ENCODE measurements at regions not wholly inside any gene's neighbourhood (a gene's known extent, or its start where the extent isn't known, plus 50 kb on each side); places are given as distances from the start of the nearest gene placed in this dataset.

GRCh38 chr3:30141927-30142326 is 464.5 kb upstream of the TGFBR2 start:
- Histone ChIP-seq H2BK15ac (ENCODE audit: low read length) (no peak overlapping the region), H3K27me3 (replicated peaks in 1 of 4; ENCODE audit: control insufficient read depth in 3 of 4, extremely low read depth in 1 of 4, insufficient read depth in 3 of 4, low read length in 3 of 4) (no peaks in the 10 kb centered on the region), H4K20me1 (replicated peaks in 1 of 2; ENCODE audit: control insufficient read depth in 1 of 2, insufficient read depth in 2 of 2, low read length in 2 of 2) (no peaks in the 10 kb centered on the region), H3K14ac (ENCODE audit: insufficient read length) (no peak overlapping the region), H3K4ac (replicated peaks; ENCODE audit: insufficient read length, low read depth, low read length) (no peak overlapping the region), H2AK5ac (ENCODE audit: low read depth, low read length) (no peak overlapping the region), H3K9me3 (ENCODE audit: insufficient read depth in 2 of 2, low read depth in 1 of 2, low read length in 1 of 2) (no peaks in the 10 kb centered on the region), H4K8ac (ENCODE audit: extremely low read depth, insufficient read depth, low read length) (no peak overlapping the region), H3K4me1 (replicated peaks in 1 of 4; ENCODE audit: control insufficient read depth in 3 of 4, insufficient read depth in 4 of 4, low read length in 3 of 4) (no peaks in the 10 kb centered on the region), H4K91ac (replicated peaks; ENCODE audit: insufficient read length, low read length) (no peak overlapping the region), H3K27ac (ENCODE audit: low read depth, low read length) (no peak overlapping the region), H3K9ac (replicated peaks in 1 of 4; ENCODE audit: extremely low read depth in 1 of 4, low read depth in 3 of 4, low read length in 3 of 4) (no peak overlapping the region), H3K79me1 (ENCODE audit: low read depth, low read length) (no peaks in the 10 kb centered on the region), H2BK20ac (ENCODE audit: low read length) (no peak overlapping the region), H2AFZ (ENCODE audit: low read length) (no peak overlapping the region), H3K4me3 (ENCODE audit: extremely low read depth in 1 of 4, insufficient read depth in 2 of 4, low read depth in 3 of 4, low read length in 4 of 4) (no peak overlapping the region), H3K4me2 (ENCODE audit: insufficient read depth in 1 of 2, low read depth in 2 of 2, low read length in 2 of 2) (no peak overlapping the region), H2BK5ac (ENCODE audit: low read depth, low read length) (no peak overlapping the region), H3K18ac (ENCODE audit: extremely low read depth, low read length) (no peak overlapping the region), H3K79me2 (ENCODE audit: control insufficient read depth in 1 of 2, insufficient read depth in 2 of 2, low read length in 2 of 2) (no peaks in the 10 kb centered on the region), H3K56ac (replicated peaks; ENCODE audit: insufficient read length, low read depth, low read length) (no peak overlapping the region), H3K23me2 (ENCODE audit: low read depth, low read length) (no peaks in the 10 kb centered on the region), H4K5ac (ENCODE audit: insufficient read length, low read depth, low read length) (no peak overlapping the region), H2BK12ac (ENCODE audit: low read depth, low read length) (no peak overlapping the region), H3K23ac (ENCODE audit: insufficient read length) (no peak overlapping the region), H3K36me3 (ENCODE audit: control insufficient read depth in 2 of 4, insufficient read depth in 4 of 4, low read length in 3 of 4) (no peaks in the 10 kb centered on the region), H2BK120ac (replicated peaks; ENCODE audit: low read depth, low read length) (no peak overlapping the region)
- CTCF ChIA-PET (ENCODE audit: partially characterized antibody) = interaction anchor here (1.2 to 2.3 kb wide), 2 partner anchors 26 to 56 kb away, joined by 4 to 6 read pairs; no protein-coding TSS in a partner anchor
- WGBS, 2 experiments (ENCODE audit: extremely low coverage in 1 of 2, insufficient coverage in 1 of 2, insufficient read length in 1 of 2, insufficient replicate concordance in 2 of 2, low coverage in 1 of 2, low lambda C conversion rate in 2 of 2, missing lambda C conversion rate in 1 of 2) = 97% methylated on average over 3 of the region's 3 CpGs; no CpG with 5 or more reads in 1 of the 2 experiments
- DNase-seq (ENCODE audit: low read depth in 1 of 2, low spot score in 2 of 2) (no peak), FAIRE-seq (no peak)
- no peak for TF ChIP-seq SAP30 (IDR thresholded peaks at IDR 0.05; ENCODE audit: insufficient read depth, insufficient replicate concordance, low read length)
- TF ChIP-seq TAF1 (IDR thresholded peaks at IDR 0.05; ENCODE audit: low read depth, low read length) = no peak
- TF ChIP-seq YY1 (IDR thresholded peaks at IDR 0.05; ENCODE audit: low read depth, low read length) = no peak
- no peak for TF ChIP-seq TBP (IDR thresholded peaks at IDR 0.05; ENCODE audit: low read depth, low read length)
- no peak for TF ChIP-seq HDAC2 (IDR thresholded peaks at IDR 0.05; ENCODE audit: borderline replicate concordance in 1 of 2, low read depth in 2 of 2, low read length in 2 of 2)
- no peak for TF ChIP-seq ATF2 (IDR thresholded peaks at IDR 0.05; ENCODE audit: low read length)
- no peak for TF ChIP-seq KDM1A (IDR thresholded peaks at IDR 0.05; ENCODE audit: borderline replicate concordance, low read length)
- TF ChIP-seq CHD2 (IDR thresholded peaks at IDR 0.05; ENCODE audit: low read length) = no peak
- TF ChIP-seq KDM4A (IDR thresholded peaks at IDR 0.05; ENCODE audit: low read depth, low read length, severe bottlenecking) = no peak
- TF ChIP-seq, protein P1, sequence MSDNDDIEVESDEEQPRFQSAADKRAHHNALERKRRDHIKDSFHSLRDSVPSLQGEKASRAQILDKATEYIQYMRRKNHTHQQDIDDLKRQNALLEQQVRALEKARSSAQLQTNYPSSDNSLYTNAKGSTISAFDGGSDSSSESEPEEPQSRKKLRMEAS (IDR thresholded peaks at IDR 0.05) = no peak
- TF ChIP-seq, protein P2, sequence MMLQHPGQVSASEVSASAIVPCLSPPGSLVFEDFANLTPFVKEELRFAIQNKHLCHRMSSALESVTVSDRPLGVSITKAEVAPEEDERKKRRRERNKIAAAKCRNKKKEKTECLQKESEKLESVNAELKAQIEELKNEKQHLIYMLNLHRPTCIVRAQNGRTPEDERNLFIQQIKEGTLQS (IDR thresholded peaks at IDR 0.05; ENCODE audit: insufficient read depth, low read depth, low read length) = no peak
- TF ChIP-seq CREB1 (IDR thresholded peaks at IDR 0.05) = no peak
- POLR2A ChIA-PET (ENCODE audit: partially characterized antibody) = no interaction called here
